ENCODE measurements at regions not wholly inside any gene's neighbourhood (a gene's known extent, or its start where the extent isn't known, plus 50 kb on each side); places are given as distances from the start of the nearest gene placed in this dataset.

DNA sequence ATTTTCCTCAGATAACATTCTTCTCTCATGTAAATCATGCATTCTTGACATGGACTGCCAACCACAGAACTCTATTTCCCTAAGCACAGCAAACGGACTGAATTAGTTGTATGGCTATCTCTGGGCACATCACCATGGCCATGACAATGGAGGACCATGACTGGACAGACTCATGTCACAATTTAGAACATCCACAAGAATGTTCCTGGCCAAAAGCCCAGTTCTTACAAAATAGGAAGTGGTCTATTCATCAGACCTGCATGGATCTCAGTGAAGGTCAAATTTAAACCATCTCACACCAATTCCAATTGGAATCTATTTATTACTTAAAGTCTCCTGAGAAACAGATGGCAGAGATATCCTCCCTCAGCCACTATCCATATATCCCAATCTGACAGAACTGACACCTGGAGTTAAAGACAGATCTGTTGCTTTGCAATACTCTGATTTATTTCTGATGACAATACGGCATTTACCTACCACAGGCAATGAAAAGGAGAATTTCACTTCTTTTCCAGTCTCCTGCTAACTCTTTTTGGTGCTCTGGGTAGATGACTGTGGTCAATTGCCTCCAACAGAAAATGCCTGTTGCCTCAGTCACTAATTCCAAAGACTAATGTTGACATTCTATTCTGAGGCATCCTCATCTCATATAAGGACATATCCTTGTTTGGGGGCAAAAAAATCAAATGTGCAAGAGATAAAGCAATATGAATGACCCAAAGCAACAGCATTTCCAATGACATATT lies 254.8 kb downstream of the HTR7 start:
- no peak overlapping the region for H3K27ac ChIP-seq (ENCODE audit: low read length)
- no peak for DNase-seq (ENCODE audit: low read depth, low spot score)
- no peak overlapping the region for H3K4me3 ChIP-seq (ENCODE audit: low read length)
- no peaks in the 10 kb centered on the region for H3K9me3 ChIP-seq (ENCODE audit: control insufficient read depth, insufficient read depth, low read length)
- no peaks in the 10 kb centered on the region for H3K4me1 ChIP-seq (ENCODE audit: control insufficient read depth, insufficient read depth, low read length)
- no peaks in the 10 kb centered on the region for H3K36me3 ChIP-seq (ENCODE audit: control insufficient read depth, insufficient read depth, low read length)
- no peaks in the 10 kb centered on the region for H3K27me3 ChIP-seq (ENCODE audit: control insufficient read depth, insufficient read depth, low read length)
- WGBS (ENCODE audit: insufficient coverage, insufficient read length), result no CpG with 5 or more reads among the region's 2 CpGs

GRCh38 chr10:90604636-90605035 lies 253.2 kb downstream of the HTR7 start:
- no peak overlapping the region for H3K27ac ChIP-seq (ENCODE audit: low read length)
- no peak for DNase-seq (ENCODE audit: low read depth, low spot score)
- H3K4me3 ChIP-seq (ENCODE audit: low read length), result no peak overlapping the region
- no peaks in the 10 kb centered on the region for H3K4me1 ChIP-seq (ENCODE audit: control insufficient read depth, insufficient read depth, low read length)
- H3K27me3 ChIP-seq (ENCODE audit: control insufficient read depth, insufficient read depth, low read length), result no peaks in the 10 kb centered on the region
- no peaks in the 10 kb centered on the region for H3K9me3 ChIP-seq (ENCODE audit: control insufficient read depth, insufficient read depth, low read length)
- no peaks in the 10 kb centered on the region for H3K36me3 ChIP-seq (ENCODE audit: control insufficient read depth, insufficient read depth, low read length)

GRCh38 chr10:90605506-90605905 lies 252.3 kb downstream of the HTR7 start:
- no peaks in the 10 kb centered on the region for H3K27me3 ChIP-seq (ENCODE audit: control insufficient read depth, insufficient read depth, low read length)
- no peaks in the 10 kb centered on the region for H3K36me3 ChIP-seq (ENCODE audit: control insufficient read depth, insufficient read depth, low read length)
- no CpG with 5 or more reads among the region's 3 CpGs for WGBS (ENCODE audit: insufficient coverage, insufficient read length)
- no peak overlapping the region for H3K27ac ChIP-seq (ENCODE audit: low read length)
- H3K4me3 ChIP-seq (ENCODE audit: low read length), result no peak overlapping the region
- H3K4me1 ChIP-seq (ENCODE audit: control insufficient read depth, insufficient read depth, low read length), result no peaks in the 10 kb centered on the region
- no peaks in the 10 kb centered on the region for H3K9me3 ChIP-seq (ENCODE audit: control insufficient read depth, insufficient read depth, low read length)
- DNase-seq (ENCODE audit: low read depth, low spot score), result no peak

DNA sequence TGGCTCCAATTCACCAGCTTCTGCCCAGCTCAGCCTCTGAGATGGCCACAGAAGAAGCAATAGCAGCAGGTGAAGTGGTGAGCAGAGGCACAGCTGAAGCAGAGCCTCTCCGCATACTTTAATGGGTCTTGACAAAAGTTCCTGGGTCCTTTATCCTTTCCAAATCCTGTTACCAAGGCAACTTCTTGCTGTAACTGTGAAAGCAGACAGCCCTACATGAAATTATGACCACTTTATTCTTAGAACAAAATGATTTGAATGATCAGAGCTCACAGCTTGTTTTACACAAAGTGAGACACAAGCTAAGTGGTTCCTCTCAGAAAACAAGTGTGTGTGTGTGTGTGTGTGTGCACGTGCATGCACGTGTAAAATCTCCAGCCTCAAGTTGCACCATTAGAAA lies 245.6 kb downstream of the HTR7 start:
- Histone ChIP-seq H3K27ac (ENCODE audit: low read length) (no peak overlapping the region), H3K36me3 (ENCODE audit: control insufficient read depth, insufficient read depth, low read length) (no peaks in the 10 kb centered on the region), H3K4me3 (ENCODE audit: low read length) (no peak overlapping the region), H3K9me3 (ENCODE audit: control insufficient read depth, insufficient read depth, low read length) (no peaks in the 10 kb centered on the region), H3K27me3 (ENCODE audit: control insufficient read depth, insufficient read depth, low read length) (no peaks in the 10 kb centered on the region), H3K4me1 (ENCODE audit: control insufficient read depth, insufficient read depth, low read length) (no peaks in the 10 kb centered on the region)
- no peak for DNase-seq (ENCODE audit: low read depth, low spot score)
- WGBS (ENCODE audit: insufficient coverage, insufficient read length), result no CpG with 5 or more reads among the region's 3 CpGs

DNA sequence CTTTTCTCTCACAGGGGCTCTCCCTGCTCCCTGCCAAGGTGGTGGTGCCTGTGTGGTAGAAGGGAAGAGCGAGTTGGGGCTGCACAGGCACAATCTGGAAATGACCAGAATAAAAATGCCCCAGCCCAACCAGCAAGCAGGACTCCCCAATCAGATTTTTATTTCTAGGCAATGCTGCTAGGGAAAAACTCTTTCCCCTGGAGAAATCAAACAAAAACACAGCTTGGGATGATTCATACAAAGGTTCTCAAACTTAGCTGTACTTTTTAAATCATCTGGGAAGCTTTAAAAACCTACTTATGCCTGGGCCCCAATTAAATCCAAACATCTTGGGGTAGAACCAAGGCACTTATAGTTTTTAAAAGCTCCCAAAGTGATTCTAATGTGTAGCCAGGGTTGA lies 243.2 kb downstream of the HTR7 start:
- Histone ChIP-seq H3K4me3 (ENCODE audit: low read length) (no peak overlapping the region), H3K4me1 (ENCODE audit: control insufficient read depth, insufficient read depth, low read length) (no peaks in the 10 kb centered on the region), H3K27me3 (ENCODE audit: control insufficient read depth, insufficient read depth, low read length) (no peaks in the 10 kb centered on the region), H3K36me3 (ENCODE audit: control insufficient read depth, insufficient read depth, low read length) (no peaks in the 10 kb centered on the region), H3K27ac (ENCODE audit: low read length) (no peak overlapping the region), H3K9me3 (ENCODE audit: control insufficient read depth, insufficient read depth, low read length) (no peaks in the 10 kb centered on the region)
- no CpG with 5 or more reads among the region's 1 CpG for WGBS (ENCODE audit: insufficient coverage, insufficient read length)
- DNase-seq (ENCODE audit: low read depth, low spot score), result no peak

GRCh38 chr10:90621577-90621976 lies 236.3 kb downstream of the HTR7 start:
- no peaks in the 10 kb centered on the region for H3K9me3 ChIP-seq (ENCODE audit: control insufficient read depth, insufficient read depth, low read length)
- no peak overlapping the region for H3K27ac ChIP-seq (ENCODE audit: low read length)
- no peaks in the 10 kb centered on the region for H3K36me3 ChIP-seq (ENCODE audit: control insufficient read depth, insufficient read depth, low read length)
- no peaks in the 10 kb centered on the region for H3K27me3 ChIP-seq (ENCODE audit: control insufficient read depth, insufficient read depth, low read length)
- peak; percentile 4 for DNase-seq (ENCODE audit: low read depth, low spot score)
- no peak overlapping the region for H3K4me3 ChIP-seq (ENCODE audit: low read length)
- WGBS (ENCODE audit: insufficient coverage, insufficient read length), result no CpG with 5 or more reads among the region's 2 CpGs
- no peaks in the 10 kb centered on the region for H3K4me1 ChIP-seq (ENCODE audit: control insufficient read depth, insufficient read depth, low read length)

GRCh38 chr10:90635111-90635765 lies 222.6 kb downstream of the HTR7 start:
- H3K9me3 ChIP-seq (ENCODE audit: control insufficient read depth, insufficient read depth, low read length), result no peaks in the 10 kb centered on the region
- H3K27me3 ChIP-seq (ENCODE audit: control insufficient read depth, insufficient read depth, low read length), result no peaks in the 10 kb centered on the region
- no peak for DNase-seq (ENCODE audit: low read depth, low spot score)
- no peaks in the 10 kb centered on the region for H3K36me3 ChIP-seq (ENCODE audit: control insufficient read depth, insufficient read depth, low read length)
- no CpG with 5 or more reads among the region's 2 CpGs for WGBS (ENCODE audit: insufficient coverage, insufficient read length)
- no peak overlapping the region for H3K4me3 ChIP-seq (ENCODE audit: low read length)
- no peak overlapping the region for H3K27ac ChIP-seq (ENCODE audit: low read length)
- H3K4me1 ChIP-seq (ENCODE audit: control insufficient read depth, insufficient read depth, low read length), result no peaks in the 10 kb centered on the region

GRCh38 chr10:90640756-90641155 lies 217.1 kb downstream of the HTR7 start:
- no peaks in the 10 kb centered on the region for H3K27me3 ChIP-seq (ENCODE audit: control insufficient read depth, insufficient read depth, low read length)
- no peak overlapping the region for H3K27ac ChIP-seq (ENCODE audit: low read length)
- no CpG with 5 or more reads among the region's 2 CpGs for WGBS (ENCODE audit: insufficient coverage, insufficient read length)
- H3K36me3 ChIP-seq (ENCODE audit: control insufficient read depth, insufficient read depth, low read length), result no peaks in the 10 kb centered on the region
- DNase-seq (ENCODE audit: low read depth, low spot score), result no peak
- no peak overlapping the region for H3K4me3 ChIP-seq (ENCODE audit: low read length)
- H3K4me1 ChIP-seq (ENCODE audit: control insufficient read depth, insufficient read depth, low read length), result no peaks in the 10 kb centered on the region
- no peaks in the 10 kb centered on the region for H3K9me3 ChIP-seq (ENCODE audit: control insufficient read depth, insufficient read depth, low read length)

DNA sequence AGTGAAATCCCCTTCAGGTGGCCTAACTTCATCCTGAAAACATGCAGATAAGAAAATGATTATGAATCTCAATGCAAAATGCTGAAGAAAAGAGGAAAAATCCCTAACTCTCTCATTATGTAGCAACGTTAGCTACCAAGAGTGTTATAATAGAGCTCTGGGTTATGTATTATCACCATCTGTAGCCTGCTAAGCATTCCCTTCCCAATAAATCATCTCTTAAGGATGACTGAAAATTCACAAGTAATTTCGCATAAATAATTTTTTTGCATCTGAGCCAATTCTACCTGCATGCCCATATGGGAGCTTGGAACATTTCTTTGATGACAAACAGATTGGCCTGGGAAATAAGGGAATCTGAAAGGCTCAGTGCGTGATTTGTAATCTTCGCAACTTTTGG lies 216.1 kb downstream of the HTR7 start:
- H3K9me3 ChIP-seq (ENCODE audit: control insufficient read depth, insufficient read depth, low read length), result no peaks in the 10 kb centered on the region
- WGBS (ENCODE audit: insufficient coverage, insufficient read length), result no CpG with 5 or more reads among the region's 4 CpGs
- no peaks in the 10 kb centered on the region for H3K27me3 ChIP-seq (ENCODE audit: control insufficient read depth, insufficient read depth, low read length)
- H3K4me1 ChIP-seq (ENCODE audit: control insufficient read depth, insufficient read depth, low read length), result no peaks in the 10 kb centered on the region
- no peak for DNase-seq (ENCODE audit: low read depth, low spot score)
- no peak overlapping the region for H3K4me3 ChIP-seq (ENCODE audit: low read length)
- H3K27ac ChIP-seq (ENCODE audit: low read length), result no peak overlapping the region
- no peaks in the 10 kb centered on the region for H3K36me3 ChIP-seq (ENCODE audit: control insufficient read depth, insufficient read depth, low read length)

DNA sequence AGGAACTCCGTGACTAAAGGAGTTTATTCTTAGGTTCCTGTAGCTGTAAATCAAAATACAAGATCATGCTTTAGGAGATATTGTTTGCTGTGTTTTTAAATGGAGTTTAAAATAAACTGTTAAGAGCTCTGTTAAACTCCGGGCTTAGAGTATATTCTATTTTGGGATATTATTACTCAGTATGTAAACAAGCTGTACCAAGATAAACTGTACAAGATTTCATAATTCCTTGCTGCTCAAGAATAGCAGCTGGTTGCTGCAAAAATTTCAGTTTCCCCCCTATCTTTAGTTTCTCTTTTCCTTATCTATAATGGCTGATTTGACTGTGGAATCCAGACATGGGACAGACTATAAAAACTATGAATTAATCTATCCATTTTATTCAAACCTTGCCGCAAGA lies 215.7 kb downstream of the HTR7 start:
- no peak overlapping the region for H3K27ac ChIP-seq (ENCODE audit: low read length)
- no peaks in the 10 kb centered on the region for H3K27me3 ChIP-seq (ENCODE audit: control insufficient read depth, insufficient read depth, low read length)
- DNase-seq (ENCODE audit: low read depth, low spot score), result no peak
- no peaks in the 10 kb centered on the region for H3K4me1 ChIP-seq (ENCODE audit: control insufficient read depth, insufficient read depth, low read length)
- H3K4me3 ChIP-seq (ENCODE audit: low read length), result no peak overlapping the region
- H3K36me3 ChIP-seq (ENCODE audit: control insufficient read depth, insufficient read depth, low read length), result no peaks in the 10 kb centered on the region
- H3K9me3 ChIP-seq (ENCODE audit: control insufficient read depth, insufficient read depth, low read length), result no peaks in the 10 kb centered on the region
- no CpG with 5 or more reads among the region's 3 CpGs for WGBS (ENCODE audit: insufficient coverage, insufficient read length)

GRCh38 chr10:90642650-90643049 lies 215.2 kb downstream of the HTR7 start:
- H3K27me3 ChIP-seq (ENCODE audit: control insufficient read depth, insufficient read depth, low read length), result no peaks in the 10 kb centered on the region
- DNase-seq (ENCODE audit: low read depth, low spot score), result no peak

More at GRCh38 chr10:90642650-90643049, 215.2 kb downstream of the HTR7 start:
- Histone ChIP-seq H3K27ac (ENCODE audit: low read length) (no peak overlapping the region), H3K4me3 (ENCODE audit: low read length) (no peak overlapping the region), H3K36me3 (ENCODE audit: control insufficient read depth, insufficient read depth, low read length) (no peaks in the 10 kb centered on the region), H3K4me1 (ENCODE audit: control insufficient read depth, insufficient read depth, low read length) (no peaks in the 10 kb centered on the region), H3K9me3 (ENCODE audit: control insufficient read depth, insufficient read depth, low read length) (no peaks in the 10 kb centered on the region)
- no CpG with 5 or more reads among the region's 4 CpGs for WGBS (ENCODE audit: insufficient coverage, insufficient read length)
